Activated T-helper 17 cell treated with anti-CD3 and anti-CD28 coated beads, Interleukin-2, amount 50 U/mL, for 72 hours (primary cell): ENCODE measurements at regions not wholly inside any gene's neighbourhood (a gene's known extent, or its start where the extent isn't known, plus 50 kb on each side); places are given as distances from the start of the nearest gene placed in this dataset.

ENCODE experiments used
- ATAC-seq: fragments of 150-1000 bp; cut with Tn5 transposase; replicated peaks from 2 replicates; pipeline ENCODE4 v1.10.0; 2021; ENCODE audit warnings: mild to moderate bottlenecking, moderate library complexity
- H3K27ac Mint-ChIP-seq: one replicate; pipeline ENCODE4 v1.8.0; 2022; ENCODE audit warnings: mixed read lengths
- H3K27me3 Mint-ChIP-seq: one replicate; pipeline ENCODE4 v1.8.0; 2022; ENCODE audit warnings: mixed read lengths
- H3K36me3 Mint-ChIP-seq: one replicate; pipeline ENCODE4 v1.8.0; 2022; ENCODE audit warnings: low read depth, mild to moderate bottlenecking, mixed read lengths
- H3K4me1 Mint-ChIP-seq: one replicate; pipeline ENCODE4 v1.8.0; 2022; ENCODE audit warnings: mixed read lengths
- H3K4me3 Mint-ChIP-seq: one replicate; pipeline ENCODE4 v1.8.0; 2022; ENCODE audit warnings: mild to moderate bottlenecking, mixed read lengths
- H3K9me3 Mint-ChIP-seq: one replicate; pipeline ENCODE4 v1.8.0; 2022; ENCODE audit warnings: mixed read lengths

DNA sequence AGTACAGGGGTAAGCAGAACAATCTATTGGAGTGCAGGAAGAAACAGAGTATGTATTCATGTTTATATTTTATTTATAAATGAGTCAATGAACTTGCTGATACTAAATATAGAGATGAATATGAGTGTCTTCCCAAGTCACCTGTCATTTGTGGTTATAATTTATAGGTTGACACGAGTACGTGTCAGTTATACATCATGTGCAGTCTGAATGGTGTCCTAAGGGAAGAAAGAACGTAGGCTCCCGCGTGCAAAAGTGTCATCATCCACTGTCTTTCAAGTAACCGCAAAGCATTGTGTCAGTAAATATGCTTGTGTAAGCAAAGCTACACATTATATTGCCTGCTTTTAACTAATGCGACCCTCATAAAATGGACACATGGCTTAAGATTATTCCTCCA is 786.1 kb downstream of the KCNJ2 start:
- no peak overlapping the region for H3K4me3 Mint-ChIP-seq

DNA sequence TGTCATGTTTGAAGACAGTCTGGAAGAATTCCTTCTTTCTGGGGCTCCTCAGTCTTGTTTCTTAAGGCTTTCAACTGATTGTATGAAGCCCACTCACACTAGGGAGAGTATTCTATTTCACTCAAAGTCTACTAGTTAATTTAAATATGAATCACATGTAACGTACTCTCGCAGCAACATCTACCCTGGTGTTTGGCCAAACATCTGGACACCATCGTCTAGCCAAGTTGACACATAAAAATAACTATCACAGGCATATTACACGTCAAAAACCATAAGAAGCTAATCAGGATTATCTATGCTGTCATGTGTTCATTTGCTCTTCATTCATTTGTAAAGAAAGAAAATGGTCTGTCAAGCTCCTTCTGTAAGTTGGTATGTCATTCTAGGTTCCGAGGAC is 787.4 kb downstream of the KCNJ2 start:
- H3K9me3 Mint-ChIP-seq: peaks cover 14% of the 10 kb centered on the region

More for the DNA sequence above, 786.1 kb downstream of the KCNJ2 start:
- H3K9me3 Mint-ChIP-seq: peaks cover 15% of the 10 kb centered on the region
- no peaks in the 10 kb centered on the region for H3K4me1 Mint-ChIP-seq
- H3K27ac Mint-ChIP-seq: no peak overlapping the region
- no peaks in the 10 kb centered on the region for H3K36me3 Mint-ChIP-seq
- no peaks in the 10 kb centered on the region for H3K27me3 Mint-ChIP-seq
- ATAC-seq: no peak

DNA sequence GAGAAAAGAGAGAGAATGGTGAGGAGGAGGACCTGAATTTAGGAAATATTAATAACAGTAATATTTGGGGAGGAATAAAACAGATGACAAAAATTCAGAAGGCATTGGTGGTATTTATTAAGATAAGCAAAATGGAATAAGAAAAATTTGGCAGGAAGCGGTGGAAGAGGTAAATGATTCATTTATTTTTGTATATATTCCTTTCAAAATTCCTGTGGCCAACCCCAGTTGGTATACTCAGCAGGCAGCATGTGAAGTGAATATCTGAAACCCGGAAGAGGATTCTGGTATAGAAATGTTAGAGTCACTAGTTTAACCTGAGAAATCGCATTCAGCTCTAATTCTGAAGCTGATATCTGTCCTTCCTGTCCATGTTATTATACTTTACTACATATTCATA is 792.0 kb downstream of the KCNJ2 start:
- no peaks in the 10 kb centered on the region for H3K36me3 Mint-ChIP-seq
- no peaks in the 10 kb centered on the region for H3K4me1 Mint-ChIP-seq
- no peak for ATAC-seq
- H3K27ac Mint-ChIP-seq: no peak overlapping the region
- H3K9me3 Mint-ChIP-seq: peaks cover 3% of the 10 kb centered on the region
- H3K4me3 Mint-ChIP-seq: no peak overlapping the region
- H3K27me3 Mint-ChIP-seq: no peaks in the 10 kb centered on the region

More for the DNA sequence above, 787.4 kb downstream of the KCNJ2 start:
- no peaks in the 10 kb centered on the region for H3K36me3 Mint-ChIP-seq
- no peak for ATAC-seq
- H3K4me3 Mint-ChIP-seq: no peak overlapping the region
- H3K4me1 Mint-ChIP-seq: no peaks in the 10 kb centered on the region
- no peaks in the 10 kb centered on the region for H3K27me3 Mint-ChIP-seq
- H3K27ac Mint-ChIP-seq: no peak overlapping the region

DNA sequence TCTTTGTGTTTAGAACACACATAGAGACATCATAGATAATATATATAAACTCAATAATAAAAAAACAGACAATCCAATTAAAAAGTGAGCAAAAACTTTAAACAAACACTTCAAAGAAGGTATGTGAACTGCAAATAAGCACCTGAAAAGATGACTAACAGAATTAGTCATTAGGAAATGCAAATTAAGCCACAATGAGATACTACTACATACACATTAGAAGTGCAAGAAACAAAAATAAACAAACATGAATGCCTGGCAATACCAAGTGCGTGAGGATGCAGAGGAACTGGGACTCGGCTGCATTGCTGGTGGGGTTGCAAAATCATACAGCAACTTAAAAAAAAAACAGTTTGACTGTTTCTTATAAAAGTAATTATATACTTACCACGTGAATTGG is 799.0 kb downstream of the KCNJ2 start:
- Mint-ChIP-seq H3K4me3 (no peak overlapping the region), H3K27ac (no peak overlapping the region), H3K27me3 (no peaks in the 10 kb centered on the region), H3K9me3 (no peaks in the 10 kb centered on the region), H3K4me1 (no peaks in the 10 kb centered on the region), H3K36me3 (no peaks in the 10 kb centered on the region)
- ATAC-seq: no peak

DNA sequence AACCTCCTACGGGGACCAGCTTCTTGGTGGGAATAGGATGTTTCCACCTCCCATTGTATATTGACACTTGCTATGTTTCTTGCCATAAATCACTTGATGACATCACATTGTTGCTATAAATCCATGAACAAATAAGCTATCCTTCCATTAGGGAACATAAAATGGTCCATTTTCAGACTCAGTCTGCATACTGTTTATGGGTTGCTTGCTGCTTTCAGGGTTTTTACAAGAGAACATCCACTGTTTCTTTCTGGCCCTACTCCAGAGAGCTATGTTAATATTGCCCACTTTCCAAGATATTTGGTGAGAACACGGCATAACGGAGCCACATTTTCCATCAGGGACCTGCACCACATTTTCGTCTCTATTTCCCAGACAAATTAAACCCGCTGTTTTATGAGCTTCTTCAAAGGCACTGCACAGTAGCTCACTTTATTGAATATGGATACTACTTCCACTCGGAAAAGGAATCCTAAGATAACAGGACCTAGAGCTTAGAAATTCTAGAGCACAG is 800.2 kb downstream of the KCNJ2 start:
- no peak overlapping the region for H3K27ac Mint-ChIP-seq
- no peaks in the 10 kb centered on the region for H3K4me1 Mint-ChIP-seq
- H3K9me3 Mint-ChIP-seq: no peaks in the 10 kb centered on the region
- no peak for ATAC-seq
- H3K27me3 Mint-ChIP-seq: no peaks in the 10 kb centered on the region
- H3K4me3 Mint-ChIP-seq: no peak overlapping the region
- no peaks in the 10 kb centered on the region for H3K36me3 Mint-ChIP-seq

DNA sequence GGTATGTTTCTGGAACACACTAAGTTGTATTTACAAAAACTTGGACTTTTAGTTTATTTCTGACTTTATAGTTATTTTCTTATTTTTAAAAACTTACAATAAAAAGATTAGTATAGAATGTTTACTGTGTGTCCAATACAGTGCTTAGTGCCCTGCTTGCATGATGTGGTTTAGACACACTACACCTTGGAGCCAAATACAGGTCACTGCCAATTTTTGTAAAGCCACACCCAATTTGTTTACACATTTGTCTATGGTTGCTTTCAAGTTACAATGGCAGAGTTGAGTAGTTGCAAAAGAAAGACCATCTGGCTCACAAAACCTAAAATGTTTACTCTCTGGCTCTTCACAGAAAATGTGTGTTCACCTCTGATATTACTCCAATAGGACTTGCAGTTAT is 807.1 kb downstream of the KCNJ2 start:
- H3K27ac Mint-ChIP-seq: no peak overlapping the region
- H3K27me3 Mint-ChIP-seq: no peaks in the 10 kb centered on the region
- H3K36me3 Mint-ChIP-seq: no peaks in the 10 kb centered on the region
- ATAC-seq: no peak
- H3K4me3 Mint-ChIP-seq: no peak overlapping the region
- H3K4me1 Mint-ChIP-seq: no peaks in the 10 kb centered on the region
- H3K9me3 Mint-ChIP-seq: peaks cover 12% of the 10 kb centered on the region

DNA sequence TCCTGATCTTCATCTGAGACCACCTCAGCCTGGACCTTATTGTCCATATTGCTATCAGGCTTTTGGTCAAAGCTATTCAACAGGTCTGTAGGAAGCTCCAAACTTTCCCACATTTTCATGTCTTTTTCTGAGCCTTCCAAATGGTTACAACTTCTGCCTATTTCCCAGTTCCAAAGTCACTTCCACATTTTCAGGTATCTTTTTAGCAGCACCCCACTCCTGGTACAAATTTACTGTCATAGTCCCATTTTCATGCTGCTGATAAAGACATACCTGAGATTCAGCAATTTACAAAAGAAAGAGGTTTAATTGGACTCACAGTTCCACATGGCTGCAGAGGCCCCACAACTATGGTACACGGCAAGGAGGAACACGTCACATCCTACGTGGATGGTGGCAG is 815.5 kb downstream of the KCNJ2 start:
- H3K4me1 Mint-ChIP-seq: no peaks in the 10 kb centered on the region

DNA sequence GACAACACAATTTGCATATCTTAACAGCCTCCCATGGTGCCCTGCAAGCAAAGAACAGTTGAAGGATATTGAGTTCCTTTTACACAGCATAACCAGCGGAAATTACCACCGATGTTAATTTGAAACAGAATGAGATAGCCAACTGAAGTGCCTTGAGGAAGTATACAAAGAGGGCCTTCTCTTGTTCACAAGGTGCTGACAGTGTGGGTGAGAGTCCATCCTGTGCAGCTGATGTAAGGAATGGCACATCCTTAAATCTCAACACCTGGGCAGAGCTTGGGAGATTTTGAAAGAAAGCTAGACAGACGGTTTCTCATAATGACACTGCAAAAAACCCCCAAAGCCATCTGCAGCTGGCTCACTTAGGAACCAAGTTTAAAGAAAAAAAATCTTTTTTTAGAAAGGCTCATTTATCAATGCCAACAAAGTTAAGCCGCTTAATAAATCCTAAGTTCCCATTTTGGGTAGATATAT is 818.6 kb downstream of the KCNJ2 start:
- Mint-ChIP-seq H3K36me3 (no peaks in the 10 kb centered on the region), H3K4me3 (no peak overlapping the region), H3K4me1 (no peaks in the 10 kb centered on the region), H3K9me3 (peaks cover 25% of the 10 kb centered on the region), H3K27me3 (no peaks in the 10 kb centered on the region), H3K27ac (no peak overlapping the region)
- no peak for ATAC-seq

More for the DNA sequence above, 815.5 kb downstream of the KCNJ2 start:
- Mint-ChIP-seq H3K27me3 (no peaks in the 10 kb centered on the region), H3K27ac (no peak overlapping the region), H3K36me3 (no peaks in the 10 kb centered on the region), H3K9me3 (peaks cover 18% of the 10 kb centered on the region), H3K4me3 (no peak overlapping the region)
- no peak for ATAC-seq

DNA sequence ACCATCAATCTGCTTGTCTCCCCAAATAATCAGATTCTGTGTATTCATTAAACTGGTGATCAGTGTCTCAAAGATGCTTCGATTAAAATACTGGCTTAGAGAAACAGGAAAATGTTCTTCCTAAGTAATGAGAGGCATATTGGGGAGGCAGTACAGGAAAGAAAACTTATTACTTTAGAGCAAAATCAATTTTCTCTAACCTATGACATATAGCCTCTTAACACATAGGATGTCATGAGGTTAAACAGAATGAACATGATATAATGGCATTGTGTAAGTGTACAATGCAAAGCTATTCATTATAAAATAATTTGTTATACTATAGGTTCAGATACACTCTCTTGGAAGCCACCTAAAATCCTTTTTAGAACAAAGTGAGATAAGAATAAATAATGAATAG is 819.3 kb downstream of the KCNJ2 start:
- no peak for ATAC-seq
- no peaks in the 10 kb centered on the region for H3K4me1 Mint-ChIP-seq
- H3K4me3 Mint-ChIP-seq: no peak overlapping the region
- no peak overlapping the region for H3K27ac Mint-ChIP-seq
- no peaks in the 10 kb centered on the region for H3K36me3 Mint-ChIP-seq
- H3K9me3 Mint-ChIP-seq: peaks cover 22% of the 10 kb centered on the region
- no peaks in the 10 kb centered on the region for H3K27me3 Mint-ChIP-seq

DNA sequence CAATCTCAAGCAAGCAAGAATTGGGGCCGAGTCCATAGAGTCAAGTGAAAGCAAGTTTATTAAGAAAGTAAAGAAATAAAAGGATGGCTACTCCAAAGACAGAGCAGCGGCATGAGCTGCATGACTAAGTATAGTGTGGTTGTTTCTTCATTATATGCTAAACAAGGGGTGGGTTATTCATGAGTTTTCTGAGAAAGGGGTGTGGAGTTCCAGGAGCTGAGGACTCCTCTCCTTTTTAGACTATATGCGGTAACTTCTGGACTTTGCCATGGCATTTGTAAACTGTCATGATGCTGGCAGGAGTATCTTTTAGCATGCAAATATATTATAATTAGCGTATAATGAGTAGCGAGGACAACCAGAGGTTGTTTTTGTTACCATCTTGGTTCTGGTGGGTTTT is 819.9 kb downstream of the KCNJ2 start:
- no peaks in the 10 kb centered on the region for H3K27me3 Mint-ChIP-seq
- no peak for ATAC-seq
- H3K4me3 Mint-ChIP-seq: no peak overlapping the region
- H3K27ac Mint-ChIP-seq: no peak overlapping the region
- H3K9me3 Mint-ChIP-seq: peaks cover 22% of the 10 kb centered on the region
- H3K36me3 Mint-ChIP-seq: no peaks in the 10 kb centered on the region
- H3K4me1 Mint-ChIP-seq: no peaks in the 10 kb centered on the region

DNA sequence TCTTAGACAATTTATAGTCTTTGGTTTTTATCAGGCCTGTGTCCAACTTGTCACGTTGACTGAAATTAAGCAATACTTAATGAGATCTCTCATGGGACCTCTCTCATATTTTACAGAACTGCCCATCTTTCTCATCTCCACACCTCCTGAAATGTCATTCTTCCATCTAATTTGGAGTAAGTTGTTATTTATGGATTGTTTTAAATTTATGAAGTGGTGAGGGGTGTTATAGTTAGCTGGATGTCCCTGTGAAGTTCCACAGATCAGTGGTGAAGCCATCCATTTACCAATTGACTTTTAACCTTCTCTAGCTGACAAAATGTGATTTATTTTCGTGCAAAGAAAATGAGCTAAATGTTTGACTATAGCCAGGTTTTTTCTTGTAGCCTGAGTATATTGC is 824.9 kb downstream of the KCNJ2 start:
- peaks cover 8% of the 10 kb centered on the region for H3K9me3 Mint-ChIP-seq
- no peaks in the 10 kb centered on the region for H3K27me3 Mint-ChIP-seq
- H3K36me3 Mint-ChIP-seq: no peaks in the 10 kb centered on the region
- no peak for ATAC-seq
- H3K4me1 Mint-ChIP-seq: no peaks in the 10 kb centered on the region
- H3K27ac Mint-ChIP-seq: no peak overlapping the region
- H3K4me3 Mint-ChIP-seq: no peak overlapping the region

DNA sequence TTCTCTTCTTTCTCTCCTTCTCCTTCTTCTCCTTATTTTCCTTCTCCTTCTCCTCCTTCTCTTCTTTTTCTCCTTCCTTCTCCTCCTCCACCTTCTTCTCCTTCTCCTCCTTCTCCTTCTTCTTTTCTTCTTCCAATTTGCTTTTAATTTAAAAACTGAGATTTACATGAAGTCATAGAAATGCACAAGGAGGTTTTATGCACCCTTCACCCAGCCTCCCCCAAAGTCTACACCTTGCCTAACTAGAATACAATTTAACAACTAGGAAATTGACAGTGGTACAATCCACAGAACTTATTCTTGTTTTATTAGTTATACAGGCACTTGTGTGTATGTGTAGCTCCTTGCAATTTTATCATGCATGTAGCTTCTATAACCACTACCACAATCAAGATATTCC is 826.7 kb downstream of the KCNJ2 start:
- no peak for ATAC-seq
- no peaks in the 10 kb centered on the region for H3K4me1 Mint-ChIP-seq
- H3K36me3 Mint-ChIP-seq: no peaks in the 10 kb centered on the region
- H3K27me3 Mint-ChIP-seq: no peaks in the 10 kb centered on the region
- H3K4me3 Mint-ChIP-seq: no peak overlapping the region
- peaks cover 4% of the 10 kb centered on the region for H3K9me3 Mint-ChIP-seq
- no peak overlapping the region for H3K27ac Mint-ChIP-seq

DNA sequence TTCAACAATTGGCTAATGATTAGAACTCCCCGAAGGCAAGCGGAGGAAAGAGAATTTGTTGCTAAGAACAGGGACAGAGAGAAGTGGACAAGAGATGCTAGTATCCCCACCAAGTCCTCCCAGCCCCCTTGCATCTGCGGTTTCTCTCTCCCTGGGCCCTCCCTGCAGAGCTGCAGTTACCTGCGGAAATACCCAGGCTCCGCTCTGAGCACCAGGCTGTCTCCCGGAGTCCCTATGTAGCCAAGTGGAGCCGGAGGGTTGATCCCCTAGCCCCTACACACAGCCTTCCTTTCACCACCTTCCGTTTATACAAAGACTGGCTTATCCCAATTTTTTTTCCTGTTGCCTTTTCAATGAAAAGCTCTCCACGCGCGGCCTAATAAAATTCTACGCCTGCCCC is 834.4 kb downstream of the KCNJ2 start:
- H3K27ac Mint-ChIP-seq: no peak overlapping the region
- no peaks in the 10 kb centered on the region for H3K27me3 Mint-ChIP-seq
- H3K36me3 Mint-ChIP-seq: no peaks in the 10 kb centered on the region
- no peaks in the 10 kb centered on the region for H3K4me1 Mint-ChIP-seq
- ATAC-seq: no peak
- no peaks in the 10 kb centered on the region for H3K9me3 Mint-ChIP-seq
- no peak overlapping the region for H3K4me3 Mint-ChIP-seq

DNA sequence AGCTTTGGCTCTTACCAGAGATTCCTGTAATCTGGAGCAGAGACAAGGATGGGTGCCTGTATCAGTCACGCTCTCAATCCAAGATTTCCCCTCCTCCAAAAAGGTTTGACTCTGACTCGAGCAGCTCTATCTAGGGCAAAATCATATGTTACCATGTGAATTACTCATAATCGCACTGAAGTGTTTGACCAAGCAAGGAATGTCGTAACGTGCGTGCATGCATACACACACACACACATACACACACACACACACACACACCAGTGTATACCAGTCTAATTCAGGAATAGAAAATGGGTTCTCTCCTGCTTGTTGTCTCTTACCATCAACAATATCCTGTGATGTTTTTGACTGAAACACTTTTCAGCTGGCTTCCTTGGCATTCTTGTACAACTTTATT is 835.1 kb downstream of the KCNJ2 start:
- no peaks in the 10 kb centered on the region for H3K36me3 Mint-ChIP-seq
- H3K27ac Mint-ChIP-seq: no peak overlapping the region
- no peaks in the 10 kb centered on the region for H3K4me1 Mint-ChIP-seq
- H3K27me3 Mint-ChIP-seq: no peaks in the 10 kb centered on the region
- ATAC-seq: no peak
- H3K4me3 Mint-ChIP-seq: no peak overlapping the region
- no peaks in the 10 kb centered on the region for H3K9me3 Mint-ChIP-seq

DNA sequence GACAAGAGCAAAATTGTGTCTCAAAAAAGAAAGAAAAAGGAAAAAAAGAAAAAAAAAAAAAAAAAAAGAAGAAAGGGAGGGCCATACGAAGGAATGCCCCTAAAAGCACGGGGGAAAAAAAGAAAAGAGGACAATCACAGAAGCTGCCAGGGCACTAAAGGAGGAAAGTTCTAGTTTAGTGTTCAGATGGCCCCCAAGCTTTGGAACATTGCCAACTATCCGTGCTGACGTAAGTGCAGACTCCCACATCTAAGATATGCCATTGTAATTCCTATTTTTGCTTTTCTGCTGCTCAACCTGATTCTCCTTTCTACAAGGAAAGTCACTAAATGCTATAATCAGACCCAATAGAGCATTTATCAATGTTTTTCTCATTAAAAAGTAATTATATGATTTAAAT is 842.1 kb downstream of the KCNJ2 start:
- no peak overlapping the region for H3K4me3 Mint-ChIP-seq
- H3K9me3 Mint-ChIP-seq: no peaks in the 10 kb centered on the region
- H3K36me3 Mint-ChIP-seq: no peaks in the 10 kb centered on the region
- H3K27me3 Mint-ChIP-seq: no peaks in the 10 kb centered on the region
- H3K4me1 Mint-ChIP-seq: no peaks in the 10 kb centered on the region
- no peak overlapping the region for H3K27ac Mint-ChIP-seq
- no peak for ATAC-seq

DNA sequence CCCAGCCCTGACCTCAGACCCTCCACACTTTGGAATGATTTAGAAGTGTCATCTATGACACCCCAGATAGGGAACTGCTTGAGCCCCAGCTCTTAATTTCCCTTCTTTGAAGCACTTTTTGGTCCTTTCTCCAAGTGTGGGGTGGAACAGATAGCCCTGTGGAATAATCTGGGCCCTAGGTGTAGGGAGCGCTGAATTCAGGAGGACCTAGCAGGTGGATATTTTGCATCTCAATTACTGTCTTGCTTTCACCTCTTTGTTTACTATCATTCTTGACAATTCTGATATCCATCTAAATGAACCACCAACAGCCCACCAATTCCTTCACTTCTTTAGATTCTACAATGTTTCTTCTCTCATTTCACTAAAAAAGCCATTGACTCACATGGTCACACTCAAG is 850.4 kb downstream of the KCNJ2 start:
- H3K4me3 Mint-ChIP-seq: no peak overlapping the region
- H3K4me1 Mint-ChIP-seq: no peaks in the 10 kb centered on the region
- no peak for ATAC-seq

More for the DNA sequence above, 850.4 kb downstream of the KCNJ2 start:
- Mint-ChIP-seq H3K9me3 (no peaks in the 10 kb centered on the region), H3K27ac (no peak overlapping the region), H3K36me3 (no peaks in the 10 kb centered on the region), H3K27me3 (no peaks in the 10 kb centered on the region)
